K562 (cell line): ENCODE measurements at regions not wholly inside any gene's neighbourhood (a gene's known extent, or its start where the extent isn't known, plus 50 kb on each side); places are given as distances from the start of the nearest gene placed in this dataset.

Experiments used
- ATF3 ChIP-seq, 2 experiments: fragments of 450-650 bp in 1 of 2; sonication (generic) in 1 of 2; formaldehyde crosslinking in 1 of 2; IDR thresholded peaks in 1 of 2; conservative IDR thresholded peaks in 1 of 2; 2 replicates each; pipeline versions ENCODE4 v1.6.1 to v1.8.1; 2016 to 2023; ENCODE audit warnings: mild to moderate bottlenecking in 2 of 2, moderate library complexity in 2 of 2, inconsistent platforms in 1 of 2, missing genetic modification reagents in 1 of 2
- CHD4 ChIP-seq: fragments of 200-600 bp; sonication (generic); IDR thresholded peaks from 3 replicates; pipeline ENCODE4 v1.6.1; 2012; ENCODE audit warnings: low read depth, mild to moderate bottlenecking, mixed read lengths, low read length, inconsistent platforms; ENCODE audit not compliant: insufficient read depth, insufficient replicate concordance, poor library complexity, severe bottlenecking
- HCFC1 ChIP-seq: IDR thresholded peaks from 2 replicates; pipeline ENCODE4 v1.6.1; 2012; ENCODE audit warnings: low read depth, low read length, improper control_type of control experiment
- KAT7 ChIP-seq: sonication (generic); formaldehyde crosslinking; IDR thresholded peaks from 2 replicates; pipeline ENCODE4 v1.8.0; 2022; ENCODE audit warnings: missing genetic modification reagents, mild to moderate bottlenecking, borderline replicate concordance
- NR2C2 ChIP-seq, 2 experiments: fragments of 200-800 bp in 1 of 2; sonication (Bioruptor generic) in 1 of 2; sonication (generic) in 1 of 2; formaldehyde crosslinking in 1 of 2; IDR thresholded peaks; 2 replicates each; pipeline versions ENCODE4 v1.6.1 to v1.8.0; 2016 to 2022; ENCODE audit warnings: mild to moderate bottlenecking in 1 of 2, missing compliant biosample characterization in 1 of 2, missing genetic modification characterization in 1 of 2, missing genetic modification reagents in 1 of 2
- REST ChIP-seq, 2 experiments: fragments of 450-650 bp; formaldehyde crosslinking in 1 of 2; IDR thresholded peaks; 2 replicates each; pipeline versions ENCODE4 v1.4.0 to v1.6.1; 2014 to 2020; ENCODE audit warnings: mild to moderate bottlenecking in 2 of 2, borderline replicate concordance in 1 of 2, low read depth in 1 of 2
- ZBTB11 ChIP-seq, 3 experiments: fragments of 200-800 bp in 1 of 3; fragments of 250-450 bp in 1 of 3; fragments of 450-650 bp in 1 of 3; sonication (Bioruptor Pico) in 1 of 3; sonication (Bioruptor generic) in 1 of 3; formaldehyde crosslinking in 1 of 3; IDR thresholded peaks; 2 replicates each; pipeline versions ENCODE4 v1.6.1 to v1.8.0; 2016 to 2022; ENCODE audit warnings: mild to moderate bottlenecking in 2 of 3, missing genetic modification characterization in 2 of 3, missing compliant biosample characterization in 1 of 3, moderate library complexity in 1 of 3

- no peak for TF ChIP-seq CHD4
- TF ChIP-seq REST (IDR thresholded peaks at IDR 0.05; ENCODE audit: borderline replicate concordance) = no peak
- TF ChIP-seq REST (CRISPR knock-in tag; IDR thresholded peaks at IDR 0.05; ENCODE audit: low read depth) = no peak
- no peak for TF ChIP-seq ATF3 (IDR thresholded peaks at IDR 0.05)
- TF ChIP-seq ATF3 (CRISPR knock-in tag; conservative IDR thresholded peaks at IDR 0.05) = no peak
- TF ChIP-seq HCFC1 = no peak
- TF ChIP-seq ZBTB11 (CRISPR knock-in tag; IDR thresholded peaks at IDR 0.05) = no peak
- no peak for TF ChIP-seq NR2C2 (CRISPR knock-in tag; IDR thresholded peaks at IDR 0.05)
- TF ChIP-seq NR2C2 (tag; IDR thresholded peaks at IDR 0.05) = no peak
- TF ChIP-seq KAT7 (CRISPR knock-in tag) = no peak
These were observed 105.5 kb upstream of the FAM3C start for GRCh38 chr7:121501566-121501965.
